Liver (tissue), 8 donors: ENCODE measurements at regions not wholly inside any gene's neighbourhood (a gene's known extent, or its start where the extent isn't known, plus 50 kb on each side); places are given as distances from the start of the nearest gene placed in this dataset.

ENCODE experiments used
- DNase-seq: peaks from one replicate; pipeline ENCODE4 v3.0.0-alpha.2; 2017; ENCODE audit warnings: low spot score
- H3K27ac ChIP-seq, 2 donors: one replicate each; pipeline ENCODE4 v1.7.0; 2013; ENCODE audit warnings: inconsistent platforms in 2 of 2, low read length in 2 of 2, control low read depth in 1 of 2, low read depth in 1 of 2, mild to moderate bottlenecking in 1 of 2
- H3K27me3 ChIP-seq, 4 donors: one replicate each; pipeline versions ENCODE4 v1.6.1 to v1.7.0; 2013; ENCODE audit warnings: low read length in 3 of 4, inconsistent platforms in 1 of 4, mild to moderate bottlenecking in 1 of 4, moderate library complexity in 1 of 4; ENCODE audit not compliant: control insufficient read depth in 4 of 4, insufficient read depth in 4 of 4
- H3K36me3 ChIP-seq, 4 donors: one replicate each; pipeline versions ENCODE4 v1.6.1 to v1.7.0; 2013; ENCODE audit warnings: low read length in 3 of 4, mild to moderate bottlenecking in 3 of 4, low read depth in 1 of 4, moderate library complexity in 1 of 4; ENCODE audit not compliant: control insufficient read depth in 4 of 4, insufficient read depth in 3 of 4
- H3K4me1 ChIP-seq, 4 donors: one replicate each; pipeline versions ENCODE4 v1.6.1 to v1.7.0; 2013; ENCODE audit warnings: low read length in 3 of 4, mild to moderate bottlenecking in 3 of 4, moderate library complexity in 1 of 4; ENCODE audit not compliant: control insufficient read depth in 4 of 4, insufficient read depth in 4 of 4
- H3K4me3 ChIP-seq, 3 donors: one replicate each; pipeline versions ENCODE4 v1.6.1 to v1.7.0; 2013; ENCODE audit warnings: low read length in 3 of 3, control low read depth in 1 of 3, low read depth in 1 of 3, mild to moderate bottlenecking in 1 of 3
- H3K9ac ChIP-seq, 2 donors: one replicate each; pipeline ENCODE4 v1.7.0; 2013; ENCODE audit warnings: low read length in 2 of 2, mild to moderate bottlenecking in 2 of 2, moderate library complexity in 2 of 2, control low read depth in 1 of 2, low read depth in 1 of 2
- H3K9me3 ChIP-seq, 4 donors: one replicate each; pipeline versions ENCODE4 v1.6.1 to v1.7.0; 2013; ENCODE audit warnings: low read length in 3 of 4; ENCODE audit not compliant: control insufficient read depth in 4 of 4
- EGR1 ChIP-seq, 2 donors: IDR thresholded peaks; 2 replicates each; pipeline ENCODE4 v1.6.1; 2016 to 2018; ENCODE audit warnings: antibody characterized with exemption in 2 of 2, low read depth in 2 of 2
- FOXA2 ChIP-seq: IDR thresholded peaks from 2 replicates; pipeline ENCODE4 v1.6.1; 2016; ENCODE audit warnings: antibody characterized with exemption
- GABPA ChIP-seq, 2 donors: IDR thresholded peaks in 1 of 2; conservative IDR thresholded peaks in 1 of 2; 2 replicates each; pipeline ENCODE4 v1.6.1; 2016; ENCODE audit warnings: antibody characterized with exemption in 2 of 2, mild to moderate bottlenecking in 1 of 2, moderate library complexity in 1 of 2
- NR2F2 ChIP-seq: IDR thresholded peaks from 2 replicates; pipeline ENCODE4 v1.6.1; 2016; ENCODE audit warnings: antibody characterized with exemption
- RAD21 ChIP-seq, 2 donors: IDR thresholded peaks; 2 replicates each; pipeline ENCODE4 v1.6.1; 2016; ENCODE audit warnings: antibody characterized with exemption in 2 of 2, mild to moderate bottlenecking in 2 of 2
- RXRA ChIP-seq, 2 donors: IDR thresholded peaks; 2 replicates each; pipeline ENCODE4 v1.6.1; 2017 to 2018; ENCODE audit warnings: antibody characterized with exemption in 2 of 2, mild to moderate bottlenecking in 1 of 2
- SP1 ChIP-seq: IDR thresholded peaks from 2 replicates; pipeline ENCODE4 v1.6.1; 2018; ENCODE audit warnings: antibody characterized with exemption, mild to moderate bottlenecking
- TAF1 ChIP-seq: conservative IDR thresholded peaks from 2 replicates; pipeline ENCODE4 v1.6.1; 2016; ENCODE audit warnings: antibody characterized with exemption, mild to moderate bottlenecking
- YY1 ChIP-seq: IDR thresholded peaks from 2 replicates; pipeline ENCODE4 v1.6.1; 2016; ENCODE audit warnings: antibody characterized with exemption, mild to moderate bottlenecking
- WGBS: extraction: QIAGEN DNeasy Blood & Tissue Kit; methylation state at CpG from one replicate; pipeline ENCODE4 v1.1.7; 2013; 5-methylcytosine and 5-hydroxymethylcytosine counted together
- TF ChIP-seq, protein P1 (sequence below): IDR thresholded peaks from 2 replicates; pipeline ENCODE4 v1.6.1; 2016; ENCODE audit warnings: antibody characterized with exemption
- TF ChIP-seq, protein P2 (sequence below): IDR thresholded peaks from 2 replicates; pipeline ENCODE4 v1.6.1; 2016; ENCODE audit warnings: antibody characterized with exemption
- TF ChIP-seq, protein P3 (sequence below): fragments of 150-350 bp; IDR thresholded peaks from 2 replicates; pipeline ENCODE4 v1.5.1; 2017; ENCODE audit warnings: improper control_type of control experiment, low read depth, low read length; ENCODE audit not compliant: missing input control
- TF ChIP-seq, protein P4 (sequence below): IDR thresholded peaks from 2 replicates; pipeline ENCODE4 v1.6.1; 2016; ENCODE audit warnings: antibody characterized with exemption, mild to moderate bottlenecking
- donor health status: healthy.
- donor health status: healthy.
- donor health status: healthy.
- donor health status: healthy.
- donor health status: healthy.

DNA sequence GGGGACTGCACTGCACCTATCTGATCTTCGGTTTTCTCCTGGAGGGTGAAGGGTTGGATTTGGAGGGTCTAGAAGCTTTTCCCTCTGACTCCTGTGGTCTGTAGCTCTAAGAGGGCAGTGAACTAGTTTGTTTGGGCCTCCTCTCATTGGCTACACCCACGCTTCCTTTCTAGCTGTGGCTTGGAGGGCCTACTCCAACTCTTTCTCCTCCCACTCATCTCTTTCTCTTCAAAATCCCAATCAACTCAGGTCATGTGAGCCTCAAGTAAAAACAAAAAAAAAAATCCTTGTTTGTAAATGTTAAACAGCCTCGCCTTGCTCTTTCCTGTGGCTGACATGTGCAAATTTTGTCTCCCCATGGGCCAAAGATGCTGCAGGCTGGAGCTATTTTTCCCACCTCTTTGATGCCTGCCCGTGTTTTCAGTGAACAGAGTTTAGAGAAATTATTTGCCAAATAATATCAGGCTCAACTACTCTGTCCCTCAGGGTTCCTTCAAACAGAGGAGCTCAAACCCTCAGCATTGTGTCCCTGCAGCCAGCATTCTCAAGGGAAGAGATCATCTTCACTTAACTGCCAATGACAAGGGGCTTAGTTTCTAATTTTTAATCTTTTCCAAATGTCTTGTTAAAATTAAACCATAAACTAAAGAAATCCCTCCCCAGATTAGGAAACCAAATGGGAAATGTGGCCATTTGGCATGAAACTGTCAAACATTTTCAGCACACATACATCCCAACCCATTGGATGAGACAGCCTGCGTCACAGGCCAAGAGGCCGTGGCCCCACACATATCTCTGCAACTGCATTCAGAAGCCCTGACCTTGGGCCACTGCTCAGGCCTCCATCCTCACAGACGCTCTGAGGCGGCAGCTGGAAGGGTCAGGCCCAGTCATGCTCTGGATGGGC lies 114.8 kb upstream of the THBS1 start:
- H3K4me3 ChIP-seq = no peak overlapping the region
- no peak for DNase-seq
- TF ChIP-seq, protein P1, sequence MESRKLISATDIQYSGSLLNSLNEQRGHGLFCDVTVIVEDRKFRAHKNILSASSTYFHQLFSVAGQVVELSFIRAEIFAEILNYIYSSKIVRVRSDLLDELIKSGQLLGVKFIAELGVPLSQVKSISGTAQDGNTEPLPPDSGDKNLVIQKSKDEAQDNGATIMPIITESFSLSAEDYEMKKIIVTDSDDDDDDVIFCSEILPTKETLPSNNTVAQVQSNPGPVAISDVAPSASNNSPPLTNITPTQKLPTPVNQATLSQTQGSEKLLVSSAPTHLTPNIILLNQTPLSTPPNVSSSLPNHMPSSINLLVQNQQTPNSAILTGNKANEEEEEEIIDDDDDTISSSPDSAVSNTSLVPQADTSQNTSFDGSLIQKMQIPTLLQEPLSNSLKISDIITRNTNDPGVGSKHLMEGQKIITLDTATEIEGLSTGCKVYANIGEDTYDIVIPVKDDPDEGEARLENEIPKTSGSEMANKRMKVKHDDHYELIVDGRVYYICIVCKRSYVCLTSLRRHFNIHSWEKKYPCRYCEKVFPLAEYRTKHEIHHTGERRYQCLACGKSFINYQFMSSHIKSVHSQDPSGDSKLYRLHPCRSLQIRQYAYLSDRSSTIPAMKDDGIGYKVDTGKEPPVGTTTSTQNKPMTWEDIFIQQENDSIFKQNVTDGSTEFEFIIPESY = no peak
- peak; percentile 63 to 65 for TF ChIP-seq RXRA (IDR thresholded peaks at IDR 0.05)
- TF ChIP-seq NR2F2 = peak; percentile 100
- TF ChIP-seq SP1 = peak; percentile 44
- peak in 1 of 2 donors; percentile 46 for TF ChIP-seq RAD21 (IDR thresholded peaks at IDR 0.05)
- TF ChIP-seq, protein P2, sequence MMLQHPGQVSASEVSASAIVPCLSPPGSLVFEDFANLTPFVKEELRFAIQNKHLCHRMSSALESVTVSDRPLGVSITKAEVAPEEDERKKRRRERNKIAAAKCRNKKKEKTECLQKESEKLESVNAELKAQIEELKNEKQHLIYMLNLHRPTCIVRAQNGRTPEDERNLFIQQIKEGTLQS = no peak
- no peaks in the 10 kb centered on the region for H3K4me1 ChIP-seq
- H3K27ac ChIP-seq = peak overlapping the region; percentile 34 to 55
- H3K27me3 ChIP-seq = no peaks in the 10 kb centered on the region
- WGBS = 84% methylated on average over 8 of the region's 8 CpGs
- H3K9me3 ChIP-seq = no peaks in the 10 kb centered on the region
- H3K9ac ChIP-seq = no peak overlapping the region
- no peaks in the 10 kb centered on the region for H3K36me3 ChIP-seq

DNA sequence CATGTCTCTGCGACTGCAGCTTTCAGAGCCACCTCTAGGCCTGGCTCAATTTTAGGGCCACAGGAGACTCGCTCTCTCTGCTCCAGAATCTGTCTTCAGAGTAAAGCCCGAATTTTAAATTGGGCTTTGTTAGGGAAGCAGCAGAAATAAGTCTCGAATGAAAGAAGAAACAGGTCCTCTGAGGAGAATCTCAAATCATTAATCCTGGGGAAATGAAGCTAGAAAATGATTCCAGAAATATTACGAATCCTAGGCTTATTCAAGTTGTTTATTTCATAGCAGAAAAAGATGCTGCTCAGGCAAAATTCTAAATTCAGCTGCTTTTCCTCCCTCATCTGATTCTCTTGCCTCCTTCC lies 114.2 kb upstream of the THBS1 start:
- Histone ChIP-seq H3K9ac (no peak overlapping the region), H3K36me3 (no peaks in the 10 kb centered on the region), H3K27me3 (no peaks in the 10 kb centered on the region), H3K4me3 (no peak overlapping the region), H3K27ac (peak overlapping the region in 1 of 2 donors; percentile 36), H3K4me1 (no peaks in the 10 kb centered on the region), H3K9me3 (no peaks in the 10 kb centered on the region)
- TF ChIP-seq YY1 (no peak), TAF1 (no peak), NR2F2 (peak; percentile 6), EGR1 (IDR thresholded peaks at IDR 0.05; ENCODE audit: low read depth in 2 of 2) (no peak), FOXA2 (no peak), RXRA (IDR thresholded peaks at IDR 0.05) (no peak), GABPA (IDR thresholded peaks at IDR 0.05 in 1 of 2, conservative IDR thresholded peaks at IDR 0.05 in 1 of 2) (no peak)
- TF ChIP-seq, protein P3, sequence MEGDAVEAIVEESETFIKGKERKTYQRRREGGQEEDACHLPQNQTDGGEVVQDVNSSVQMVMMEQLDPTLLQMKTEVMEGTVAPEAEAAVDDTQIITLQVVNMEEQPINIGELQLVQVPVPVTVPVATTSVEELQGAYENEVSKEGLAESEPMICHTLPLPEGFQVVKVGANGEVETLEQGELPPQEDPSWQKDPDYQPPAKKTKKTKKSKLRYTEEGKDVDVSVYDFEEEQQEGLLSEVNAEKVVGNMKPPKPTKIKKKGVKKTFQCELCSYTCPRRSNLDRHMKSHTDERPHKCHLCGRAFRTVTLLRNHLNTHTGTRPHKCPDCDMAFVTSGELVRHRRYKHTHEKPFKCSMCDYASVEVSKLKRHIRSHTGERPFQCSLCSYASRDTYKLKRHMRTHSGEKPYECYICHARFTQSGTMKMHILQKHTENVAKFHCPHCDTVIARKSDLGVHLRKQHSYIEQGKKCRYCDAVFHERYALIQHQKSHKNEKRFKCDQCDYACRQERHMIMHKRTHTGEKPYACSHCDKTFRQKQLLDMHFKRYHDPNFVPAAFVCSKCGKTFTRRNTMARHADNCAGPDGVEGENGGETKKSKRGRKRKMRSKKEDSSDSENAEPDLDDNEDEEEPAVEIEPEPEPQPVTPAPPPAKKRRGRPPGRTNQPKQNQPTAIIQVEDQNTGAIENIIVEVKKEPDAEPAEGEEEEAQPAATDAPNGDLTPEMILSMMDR = peak; percentile 13
- TF ChIP-seq, protein P4, sequence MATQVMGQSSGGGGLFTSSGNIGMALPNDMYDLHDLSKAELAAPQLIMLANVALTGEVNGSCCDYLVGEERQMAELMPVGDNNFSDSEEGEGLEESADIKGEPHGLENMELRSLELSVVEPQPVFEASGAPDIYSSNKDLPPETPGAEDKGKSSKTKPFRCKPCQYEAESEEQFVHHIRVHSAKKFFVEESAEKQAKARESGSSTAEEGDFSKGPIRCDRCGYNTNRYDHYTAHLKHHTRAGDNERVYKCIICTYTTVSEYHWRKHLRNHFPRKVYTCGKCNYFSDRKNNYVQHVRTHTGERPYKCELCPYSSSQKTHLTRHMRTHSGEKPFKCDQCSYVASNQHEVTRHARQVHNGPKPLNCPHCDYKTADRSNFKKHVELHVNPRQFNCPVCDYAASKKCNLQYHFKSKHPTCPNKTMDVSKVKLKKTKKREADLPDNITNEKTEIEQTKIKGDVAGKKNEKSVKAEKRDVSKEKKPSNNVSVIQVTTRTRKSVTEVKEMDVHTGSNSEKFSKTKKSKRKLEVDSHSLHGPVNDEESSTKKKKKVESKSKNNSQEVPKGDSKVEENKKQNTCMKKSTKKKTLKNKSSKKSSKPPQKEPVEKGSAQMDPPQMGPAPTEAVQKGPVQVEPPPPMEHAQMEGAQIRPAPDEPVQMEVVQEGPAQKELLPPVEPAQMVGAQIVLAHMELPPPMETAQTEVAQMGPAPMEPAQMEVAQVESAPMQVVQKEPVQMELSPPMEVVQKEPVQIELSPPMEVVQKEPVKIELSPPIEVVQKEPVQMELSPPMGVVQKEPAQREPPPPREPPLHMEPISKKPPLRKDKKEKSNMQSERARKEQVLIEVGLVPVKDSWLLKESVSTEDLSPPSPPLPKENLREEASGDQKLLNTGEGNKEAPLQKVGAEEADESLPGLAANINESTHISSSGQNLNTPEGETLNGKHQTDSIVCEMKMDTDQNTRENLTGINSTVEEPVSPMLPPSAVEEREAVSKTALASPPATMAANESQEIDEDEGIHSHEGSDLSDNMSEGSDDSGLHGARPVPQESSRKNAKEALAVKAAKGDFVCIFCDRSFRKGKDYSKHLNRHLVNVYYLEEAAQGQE = no peak
- DNase-seq = no peak
- WGBS = 87% methylated on average over 5 of the region's 5 CpGs
